ENCODE measurements at regions not wholly inside any gene's neighbourhood (a gene's known extent, or its start where the extent isn't known, plus 50 kb on each side); places are given as distances from the start of the nearest gene placed in this dataset.

GRCh38 chr1:165052431-165052830 lies 304.1 kb downstream of the LMX1A start:
- TF ChIP-seq CTCF (IDR thresholded peaks at IDR 0.05), result no peak
- TF ChIP-seq POLR2A (IDR thresholded peaks at IDR 0.05), result no peak
- TF ChIP-seq EP300 (IDR thresholded peaks at IDR 0.05), result no peak
